Upper lobe of right lung (tissue), 1 donor: ENCODE measurements at regions not wholly inside any gene's neighbourhood (a gene's known extent, or its start where the extent isn't known, plus 50 kb on each side); places are given as distances from the start of the nearest gene placed in this dataset.
"Not testable (repeated sequence)": the region's sequence is repeated elsewhere in the genome, so short reads cannot be mapped to it uniquely, and the experiment has no call there.

Source experiments
- ATAC-seq: fragments of 200-7000 bp; cut with Tn5 transposase; one replicate; pipeline ENCODE4 v1.9.1; 2020; ENCODE audit warnings: mild to moderate bottlenecking, moderate library complexity
- DNase-seq: peaks from one replicate; pipeline ENCODE4 v3.0.0-alpha.2; 2020
- H3K27ac ChIP-seq: fragments of 200-600 bp; one replicate; pipeline ENCODE4 v1.8.0; 2022
- H3K27me3 ChIP-seq: fragments of 200-600 bp; one replicate; pipeline ENCODE4 v1.8.0; 2022; ENCODE audit warnings: mild to moderate bottlenecking
- H3K36me3 ChIP-seq: fragments of 200-600 bp; one replicate; pipeline ENCODE4 v1.8.0; 2022
- H3K4me1 ChIP-seq: fragments of 200-600 bp; one replicate; pipeline ENCODE4 v1.8.0; 2022
- H3K4me3 ChIP-seq: fragments of 200-600 bp; one replicate; pipeline ENCODE4 v1.8.0; 2022; ENCODE audit warnings: mild to moderate bottlenecking
- H3K9me3 ChIP-seq: fragments of 200-600 bp; one replicate; pipeline ENCODE4 v1.8.0; 2022
- CTCF ChIP-seq: fragments of 200-600 bp; IDR thresholded peaks from one replicate; pipeline ENCODE4 v1.8.0; 2022; ENCODE audit warnings: antibody characterized with exemption
- intact Hi-C: fragments of 100-400 bp; cut with DNase I; formaldehyde crosslinking; loops from one replicate; pipeline ENCODE4 v1.11.0; 2022
- donor health status: DM: no; HTN: yes; CAD: no; lungs with severe emphysema.

GRCh38 chr19:29880498-29881081 is 61.4 kb upstream of the URI1 start:
- Histone ChIP-seq H3K36me3 (no peaks in the 10 kb centered on the region), H3K4me3 (no peak overlapping the region), H3K27me3 (peaks cover 17% of the 10 kb centered on the region), H3K9me3 (no peaks in the 10 kb centered on the region), H3K27ac (no peak overlapping the region), H3K4me1 (no peaks in the 10 kb centered on the region)
- intact Hi-C loops = no loop called here
- TF ChIP-seq CTCF = no peak
- ATAC-seq = no peak
- DNase-seq = no peak

GRCh38 chr19:29881386-29881785 is 60.7 kb upstream of the URI1 start:
- H3K27me3 ChIP-seq = peaks cover 17% of the 10 kb centered on the region
- ATAC-seq = no peak
- DNase-seq = no peak
- no peaks in the 10 kb centered on the region for H3K4me1 ChIP-seq
- H3K4me3 ChIP-seq = no peak overlapping the region
- TF ChIP-seq CTCF = no peak
- intact Hi-C loops = no loop called here
- H3K36me3 ChIP-seq = no peaks in the 10 kb centered on the region
- no peak overlapping the region for H3K27ac ChIP-seq
- H3K9me3 ChIP-seq = no peaks in the 10 kb centered on the region

- DNase-seq (no peak), ATAC-seq (no peak)
- Histone ChIP-seq H3K36me3 (no peaks in the 10 kb centered on the region), H3K27me3 (peaks cover 17% of the 10 kb centered on the region), H3K27ac (no peak overlapping the region), H3K9me3 (no peaks in the 10 kb centered on the region), H3K4me3 (no peak overlapping the region), H3K4me1 (no peaks in the 10 kb centered on the region)
- intact Hi-C loops = no loop called here
- TF ChIP-seq CTCF = no peak
These were observed 59.3 kb upstream of the URI1 start for GRCh38 chr19:29882719-29883105.

GRCh38 chr19:29884044-29884443 is 58.0 kb upstream of the URI1 start:
- TF ChIP-seq CTCF = no peak
- intact Hi-C loops = no loop called here
- Histone ChIP-seq H3K4me3 (no peak overlapping the region), H3K9me3 (no peaks in the 10 kb centered on the region), H3K4me1 (no peaks in the 10 kb centered on the region), H3K27ac (no peak overlapping the region), H3K27me3 (peaks cover 16% of the 10 kb centered on the region), H3K36me3 (no peaks in the 10 kb centered on the region)
- DNase-seq (no peak), ATAC-seq (no peak)

- ATAC-seq = no peak
- no peaks in the 10 kb centered on the region for H3K36me3 ChIP-seq
- no peak overlapping the region for H3K4me3 ChIP-seq
- DNase-seq = no peak
- TF ChIP-seq CTCF = no peak
- intact Hi-C loops = no loop called here
- no peaks in the 10 kb centered on the region for H3K9me3 ChIP-seq
- no peak overlapping the region for H3K27ac ChIP-seq
- H3K27me3 ChIP-seq = peaks cover 12% of the 10 kb centered on the region
- no peaks in the 10 kb centered on the region for H3K4me1 ChIP-seq
These were observed 57.6 kb upstream of the URI1 start for GRCh38 chr19:29884466-29884865.

GRCh38 chr19:29886106-29886505 is 55.9 kb upstream of the URI1 start:
- intact Hi-C loops, H3K27ac ChIP-seq, H3K4me1 ChIP-seq, ATAC-seq, H3K27me3 ChIP-seq, H3K9me3 ChIP-seq, DNase-seq, H3K4me3 ChIP-seq, H3K36me3 ChIP-seq: not testable (repeated sequence)
